ENCODE measurements at regions not wholly inside any gene's neighbourhood (a gene's known extent, or its start where the extent isn't known, plus 50 kb on each side); places are given as distances from the start of the nearest gene placed in this dataset.
A peak's percentile ranks its signal among the peaks of the same experiment; 100 is the strongest.
"Not testable (repeated sequence)": the region's sequence is repeated elsewhere in the genome, so short reads cannot be mapped to it uniquely, and the experiment has no call there.

- WGBS, 2 donors = no CpG with 5 or more reads among the region's 21 CpGs
- intact Hi-C loops (cut with DNase I; ENCODE audit: low total_unique reads) = not testable (repeated sequence)
These were observed 4477.7 kb upstream of the TPTE start for GRCh38 chr21:6043430-6044275.

GRCh38 chr21:6044695-6045094 is 4476.7 kb upstream of the TPTE start:
- intact Hi-C loops (cut with DNase I; ENCODE audit: low total_unique reads) = not testable (repeated sequence)
- WGBS, 2 donors = no CpG with 5 or more reads among the region's 13 CpGs

More at GRCh38 chr21:6043430-6044275, 4477.7 kb upstream of the TPTE start:
- not testable (repeated sequence) for H3K4me3 ChIP-seq (ENCODE audit: low read depth, poor library complexity, severe bottlenecking)
- peak in 1 of 2 donors; percentile 40 for DNase-seq (ENCODE audit: low spot score in 2 of 2)

GRCh38 chr21:6049930-6050329 is 4471.5 kb upstream of the TPTE start:
- intact Hi-C loops (cut with DNase I; ENCODE audit: low total_unique reads); DNase-seq (ENCODE audit: low spot score in 2 of 2); H3K4me3 ChIP-seq (ENCODE audit: low read depth, poor library complexity, severe bottlenecking): not testable (repeated sequence)
- WGBS, 2 donors = no CpG with 5 or more reads among the region's 17 CpGs

More at GRCh38 chr21:6044695-6045094, 4476.7 kb upstream of the TPTE start:
- DNase-seq (ENCODE audit: low spot score in 2 of 2); H3K4me3 ChIP-seq (ENCODE audit: low read depth, poor library complexity, severe bottlenecking): not testable (repeated sequence)

GRCh38 chr21:6052109-6052508 is 4469.3 kb upstream of the TPTE start:
- H3K4me3 ChIP-seq (ENCODE audit: low read depth, poor library complexity, severe bottlenecking); DNase-seq (ENCODE audit: low spot score in 2 of 2); intact Hi-C loops (cut with DNase I; ENCODE audit: low total_unique reads): not testable (repeated sequence)
- no CpG with 5 or more reads among the region's 5 CpGs for WGBS, 2 donors

DNA sequence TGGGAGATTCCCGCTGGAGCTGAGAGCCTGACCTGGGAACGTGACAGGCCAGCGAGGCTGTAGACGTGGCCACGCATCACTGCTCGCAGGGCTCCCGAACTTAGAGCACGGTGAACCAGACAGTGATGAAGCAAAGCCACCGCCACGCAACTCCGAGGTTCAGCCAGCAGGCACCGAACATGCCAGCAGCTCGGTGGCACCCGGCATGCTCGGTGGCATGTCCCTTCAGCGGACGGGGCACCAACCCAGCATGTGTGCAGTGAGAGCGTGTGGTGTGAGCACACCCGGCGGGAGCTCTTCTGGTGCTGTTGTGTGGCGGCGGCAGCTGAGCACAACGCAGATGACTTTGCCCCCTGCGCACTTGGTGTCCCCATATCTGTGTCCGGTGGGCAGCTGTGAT is 4468.2 kb upstream of the TPTE start:
- intact Hi-C loops (cut with DNase I; ENCODE audit: low total_unique reads) = not testable (repeated sequence)
- no CpG with 5 or more reads among the region's 25 CpGs for WGBS, 2 donors

GRCh38 chr21:6058997-6059396 is 4462.4 kb upstream of the TPTE start:
- DNase-seq (ENCODE audit: low spot score in 2 of 2); H3K4me3 ChIP-seq (ENCODE audit: low read depth, poor library complexity, severe bottlenecking); intact Hi-C loops (cut with DNase I; ENCODE audit: low total_unique reads): not testable (repeated sequence)
- no CpG with 5 or more reads among the region's 9 CpGs for WGBS, 2 donors

More for the DNA sequence above, 4468.2 kb upstream of the TPTE start:
- H3K4me3 ChIP-seq (ENCODE audit: low read depth, poor library complexity, severe bottlenecking); DNase-seq (ENCODE audit: low spot score in 2 of 2): not testable (repeated sequence)

DNA sequence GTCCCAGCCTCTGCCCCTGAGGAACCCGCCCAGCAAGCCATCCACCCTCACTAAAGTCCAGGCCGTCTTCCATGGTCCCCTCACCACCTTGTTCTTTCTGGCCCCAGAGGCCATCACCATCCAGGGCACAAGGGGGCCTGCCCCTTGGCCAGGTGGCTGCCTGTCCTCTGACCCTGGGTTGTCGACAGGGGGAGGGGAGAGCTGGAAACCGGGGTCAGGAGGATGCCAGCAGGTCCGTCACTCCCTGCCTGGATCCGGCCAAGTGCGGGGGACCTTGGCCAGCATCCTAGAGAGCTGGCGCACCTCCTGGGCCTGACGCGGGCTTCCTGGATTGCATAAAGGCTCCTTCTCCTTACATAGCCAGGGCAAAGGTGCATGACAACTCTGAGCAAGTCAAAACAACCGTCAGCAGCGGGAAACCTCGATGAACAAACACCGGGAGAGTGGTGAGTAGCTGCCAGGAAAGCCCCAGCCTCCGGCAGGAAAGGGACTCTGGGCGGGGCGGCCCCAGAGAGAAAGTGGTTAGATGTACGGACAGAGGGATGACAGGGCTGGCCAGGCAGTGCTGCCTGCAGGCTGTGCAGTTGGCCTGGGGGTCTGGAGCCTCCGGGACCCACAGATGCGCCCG is 4461.2 kb upstream of the TPTE start:
- WGBS, 2 donors = no CpG with 5 or more reads among the region's 21 CpGs
- DNase-seq (ENCODE audit: low spot score in 2 of 2); intact Hi-C loops (cut with DNase I; ENCODE audit: low total_unique reads); H3K4me3 ChIP-seq (ENCODE audit: low read depth, poor library complexity, severe bottlenecking): not testable (repeated sequence)

GRCh38 chr21:6066320-6066985 is 4454.9 kb upstream of the TPTE start:
- DNase-seq (ENCODE audit: low spot score in 2 of 2); intact Hi-C loops (cut with DNase I; ENCODE audit: low total_unique reads); H3K4me3 ChIP-seq (ENCODE audit: low read depth, poor library complexity, severe bottlenecking): not testable (repeated sequence)
- no CpG with 5 or more reads among the region's 17 CpGs for WGBS, 2 donors

GRCh38 chr21:6068098-6068831 is 4453.1 kb upstream of the TPTE start:
- H3K4me3 ChIP-seq (ENCODE audit: low read depth, poor library complexity, severe bottlenecking); intact Hi-C loops (cut with DNase I; ENCODE audit: low total_unique reads); DNase-seq (ENCODE audit: low spot score in 2 of 2): not testable (repeated sequence)
- no CpG with 5 or more reads among the region's 31 CpGs for WGBS, 2 donors

- DNase-seq (ENCODE audit: low spot score in 2 of 2); H3K4me3 ChIP-seq (ENCODE audit: low read depth, poor library complexity, severe bottlenecking); intact Hi-C loops (cut with DNase I; ENCODE audit: low total_unique reads): not testable (repeated sequence)
- 96 to 100% methylated on average over 2 of the region's 2 CpGs for WGBS, 2 donors
These were observed 4451.2 kb upstream of the TPTE start for GRCh38 chr21:6070213-6070612.

DNA sequence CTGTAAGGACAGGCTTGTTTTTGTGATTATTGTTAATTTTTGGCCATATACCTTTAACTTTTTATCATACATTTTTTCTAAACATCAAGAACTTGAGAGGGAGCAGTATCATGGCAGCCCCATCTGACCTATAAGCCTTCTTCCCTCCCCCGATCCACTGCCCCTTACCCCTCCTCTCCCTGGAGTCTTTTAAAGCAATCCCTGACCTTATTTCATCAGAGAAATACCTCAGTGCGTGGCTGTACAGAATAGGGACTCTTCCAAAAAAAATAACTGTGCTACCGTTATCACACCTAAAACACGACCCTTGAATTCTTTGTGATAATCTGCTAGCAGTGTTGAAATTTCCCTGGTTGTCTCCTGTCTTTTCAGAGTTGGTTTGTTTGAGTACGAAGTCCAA is 4448.7 kb upstream of the TPTE start:
- intact Hi-C loops (cut with DNase I; ENCODE audit: low total_unique reads); H3K4me3 ChIP-seq (ENCODE audit: low read depth, poor library complexity, severe bottlenecking); DNase-seq (ENCODE audit: low spot score in 2 of 2): not testable (repeated sequence)
- no CpG with 5 or more reads among the region's 5 CpGs for WGBS, 2 donors

- DNase-seq (ENCODE audit: low spot score in 2 of 2); H3K4me3 ChIP-seq (ENCODE audit: low read depth, poor library complexity, severe bottlenecking); intact Hi-C loops (cut with DNase I; ENCODE audit: low total_unique reads): not testable (repeated sequence)
- no CpG with 5 or more reads among the region's 19 CpGs for WGBS, 2 donors
These were observed 4447.2 kb upstream of the TPTE start for GRCh38 chr21:6073993-6074705.

DNA sequence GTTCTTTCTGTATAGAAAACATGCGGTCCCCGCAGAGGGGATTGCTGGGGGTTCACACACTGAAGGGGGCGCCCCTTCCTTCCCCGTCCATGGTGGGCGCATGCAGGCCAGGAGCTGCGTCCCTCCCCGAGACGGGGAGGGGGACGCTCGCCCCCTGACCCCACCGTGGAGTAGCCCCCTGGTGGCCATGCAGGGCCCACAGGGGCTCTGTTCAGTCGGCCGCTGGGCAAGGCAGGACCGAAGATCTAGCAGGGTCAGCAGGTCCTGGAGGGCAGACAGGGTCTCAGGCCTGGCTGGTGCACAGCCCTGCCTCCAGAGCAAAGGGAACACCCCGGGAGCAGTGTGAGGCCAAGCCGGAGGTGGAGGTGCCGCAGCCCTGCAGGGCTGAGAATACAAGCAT is 4446.4 kb upstream of the TPTE start:
- WGBS, 2 donors = no CpG with 5 or more reads among the region's 17 CpGs
- intact Hi-C loops (cut with DNase I; ENCODE audit: low total_unique reads); H3K4me3 ChIP-seq (ENCODE audit: low read depth, poor library complexity, severe bottlenecking): not testable (repeated sequence)

More for the DNA sequence above, 4446.4 kb upstream of the TPTE start:
- not testable (repeated sequence) for DNase-seq (ENCODE audit: low spot score in 2 of 2)

All from lower leg skin (tissue), 3 donors.